ENCODE measurements at regions not wholly inside any gene's neighbourhood (a gene's known extent, or its start where the extent isn't known, plus 50 kb on each side); places are given as distances from the start of the nearest gene placed in this dataset.

DNA sequence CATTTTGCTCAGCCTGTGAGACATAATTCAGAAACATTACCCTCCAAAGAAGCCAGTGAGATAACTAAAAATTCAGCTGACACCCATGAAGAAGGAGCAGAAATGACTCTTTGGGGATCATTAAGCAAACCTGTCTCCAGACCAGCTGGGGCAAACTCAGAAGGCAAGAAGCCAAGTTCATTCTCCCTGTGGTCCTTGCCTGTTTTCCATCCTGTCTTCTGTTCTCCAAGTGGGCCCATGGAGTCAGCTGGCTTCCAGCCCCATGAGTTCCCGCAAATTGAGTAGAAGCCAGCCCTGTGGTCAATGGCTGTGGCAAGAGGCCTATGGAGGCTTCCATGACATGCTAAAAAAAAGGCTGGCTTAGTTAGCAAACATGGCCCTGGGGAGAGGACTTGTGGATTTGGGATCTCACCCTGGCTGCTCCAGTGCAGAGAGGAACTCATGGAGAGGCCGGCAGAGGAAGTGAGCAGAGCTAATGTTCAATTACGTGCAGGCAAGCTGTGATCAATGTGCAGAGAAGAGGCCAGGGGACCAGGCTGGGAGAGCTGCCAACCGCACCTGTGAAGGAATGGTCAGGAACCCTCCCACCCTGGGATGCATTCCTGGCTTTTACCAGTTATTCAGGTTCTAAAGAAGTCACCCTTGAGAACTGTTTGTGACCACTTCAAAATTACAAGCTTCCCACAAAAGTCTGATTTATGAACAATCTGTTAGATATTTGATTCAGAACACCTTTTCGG is 229.1 kb downstream of the TSHZ3 start:
- 88% methylated on average over 5 of the region's 5 CpGs for WGBS
- Histone ChIP-seq H3K4me1 (ENCODE audit: control insufficient read depth, insufficient read depth, low read length) (no peaks in the 10 kb centered on the region), H3K27ac (ENCODE audit: low read length) (no peak overlapping the region), H3K9me3 (ENCODE audit: control insufficient read depth, low read length) (no peaks in the 10 kb centered on the region), H3K4me3 (ENCODE audit: low read length) (no peak overlapping the region), H3K27me3 (ENCODE audit: control insufficient read depth, insufficient read depth) (no peaks in the 10 kb centered on the region)
- no peak for ATAC-seq
- DNase-seq: no peak
- intact Hi-C loops (cut with DNase I): no loop called here

- no peaks in the 10 kb centered on the region for H3K9me3 ChIP-seq (ENCODE audit: control insufficient read depth, low read length)
- ATAC-seq: no peak
- DNase-seq: no peak
- H3K27ac ChIP-seq (ENCODE audit: low read length): no peak overlapping the region
- 30% methylated on average over 4 of the region's 4 CpGs for WGBS
- no peaks in the 10 kb centered on the region for H3K27me3 ChIP-seq (ENCODE audit: control insufficient read depth, insufficient read depth)
- H3K4me3 ChIP-seq (ENCODE audit: low read length): no peak overlapping the region
- intact Hi-C loops (cut with DNase I): no loop called here
- H3K4me1 ChIP-seq (ENCODE audit: control insufficient read depth, insufficient read depth, low read length): no peaks in the 10 kb centered on the region
Measured at GRCh38 chr19:31118986-31119385, 230.2 kb downstream of the TSHZ3 start.

- Histone ChIP-seq H3K9me3 (ENCODE audit: control insufficient read depth, low read length) (no peaks in the 10 kb centered on the region), H3K4me3 (ENCODE audit: low read length) (no peak overlapping the region), H3K27me3 (ENCODE audit: control insufficient read depth, insufficient read depth) (no peaks in the 10 kb centered on the region), H3K4me1 (ENCODE audit: control insufficient read depth, insufficient read depth, low read length) (no peaks in the 10 kb centered on the region), H3K27ac (ENCODE audit: low read length) (no peak overlapping the region)
- intact Hi-C loops (cut with DNase I): no loop called here
- ATAC-seq: peak in 1 of 2 donors; percentile 26
- WGBS: 24% methylated on average over 15 of the region's 15 CpGs
- peak in 1 of 3 donors; percentile 42 for DNase-seq
Measured at GRCh38 chr19:31118287-31118955, 230.8 kb downstream of the TSHZ3 start.

- intact Hi-C loops (cut with DNase I): no loop called here
Measured at GRCh38 chr19:31114585-31114984, 234.7 kb downstream of the TSHZ3 start.

DNA sequence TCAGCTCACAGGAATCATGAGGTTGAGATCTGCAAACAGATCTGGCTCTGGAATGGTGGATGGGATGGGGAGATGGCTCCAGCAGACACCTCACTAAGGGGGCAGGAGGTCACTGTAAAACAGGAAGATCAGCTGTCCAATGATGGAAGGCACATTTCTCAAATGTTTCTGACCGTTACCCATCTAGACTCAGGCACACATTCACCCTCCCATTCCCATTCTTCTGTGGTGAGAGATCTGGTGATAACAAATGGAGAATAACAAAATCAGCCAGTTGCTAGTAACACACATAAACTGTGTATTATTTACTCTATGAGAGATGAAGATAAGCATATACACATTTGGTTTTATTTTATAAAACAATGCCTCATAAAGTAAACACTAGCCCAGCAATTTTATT is 235.9 kb downstream of the TSHZ3 start:
- no peaks in the 10 kb centered on the region for H3K4me1 ChIP-seq (ENCODE audit: control insufficient read depth, insufficient read depth, low read length)
- H3K4me3 ChIP-seq (ENCODE audit: low read length): no peak overlapping the region
- no peaks in the 10 kb centered on the region for H3K27me3 ChIP-seq (ENCODE audit: control insufficient read depth, insufficient read depth)
- H3K27ac ChIP-seq (ENCODE audit: low read length): no peak overlapping the region
- H3K9me3 ChIP-seq (ENCODE audit: control insufficient read depth, low read length): no peaks in the 10 kb centered on the region
- 54% methylated on average over 1 of the region's 1 CpG for WGBS
- ATAC-seq (no peak), DNase-seq (no peak)
- intact Hi-C loops (cut with DNase I): no loop called here

More at GRCh38 chr19:31114585-31114984, 234.7 kb downstream of the TSHZ3 start:
- Histone ChIP-seq H3K27ac (ENCODE audit: low read length) (no peak overlapping the region), H3K9me3 (ENCODE audit: control insufficient read depth, low read length) (no peaks in the 10 kb centered on the region), H3K27me3 (ENCODE audit: control insufficient read depth, insufficient read depth) (no peaks in the 10 kb centered on the region), H3K4me1 (ENCODE audit: control insufficient read depth, insufficient read depth, low read length) (no peaks in the 10 kb centered on the region), H3K4me3 (ENCODE audit: low read length) (no peak overlapping the region)
- ATAC-seq (no peak), DNase-seq (no peak)

DNA sequence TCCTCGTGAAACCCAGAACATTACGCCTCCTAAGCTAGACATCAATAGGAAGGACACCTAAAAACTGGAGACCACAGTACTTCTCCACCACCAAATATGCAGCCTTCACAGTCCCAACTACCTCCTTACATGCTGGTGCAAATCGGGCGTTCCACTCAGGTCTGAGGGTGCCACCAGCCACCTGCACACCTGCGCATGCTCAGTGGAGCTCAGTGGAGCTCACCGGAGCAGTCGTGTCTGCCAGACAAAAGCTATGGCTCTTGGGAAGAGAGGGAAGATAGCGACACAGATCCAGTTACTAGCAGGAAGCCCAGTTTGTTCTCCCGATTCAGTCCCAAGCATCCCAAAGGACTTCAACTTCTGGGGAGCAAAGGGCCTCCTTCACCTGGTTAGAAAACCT is 237.1 kb downstream of the TSHZ3 start:
- Histone ChIP-seq H3K4me1 (ENCODE audit: control insufficient read depth, insufficient read depth, low read length) (no peaks in the 10 kb centered on the region), H3K4me3 (ENCODE audit: low read length) (no peak overlapping the region), H3K9me3 (ENCODE audit: control insufficient read depth, low read length) (no peaks in the 10 kb centered on the region), H3K27ac (ENCODE audit: low read length) (no peak overlapping the region), H3K27me3 (ENCODE audit: control insufficient read depth, insufficient read depth) (no peaks in the 10 kb centered on the region)
- no peak for DNase-seq
- intact Hi-C loops (cut with DNase I): no loop called here
- 82% methylated on average over 9 of the region's 9 CpGs for WGBS
- no peak for ATAC-seq

- ATAC-seq: no peak
- Histone ChIP-seq H3K27ac (ENCODE audit: low read length) (no peak overlapping the region), H3K4me3 (ENCODE audit: low read length) (no peak overlapping the region), H3K9me3 (ENCODE audit: control insufficient read depth, low read length) (no peaks in the 10 kb centered on the region), H3K4me1 (ENCODE audit: control insufficient read depth, insufficient read depth, low read length) (no peaks in the 10 kb centered on the region), H3K27me3 (ENCODE audit: control insufficient read depth, insufficient read depth) (no peaks in the 10 kb centered on the region)
- no peak for DNase-seq
- intact Hi-C loops (cut with DNase I): no loop called here
- WGBS: 74% methylated on average over 3 of the region's 3 CpGs
Measured at GRCh38 chr19:31111741-31112140, 237.5 kb downstream of the TSHZ3 start.

- no peak overlapping the region for H3K4me3 ChIP-seq (ENCODE audit: low read length)
- ATAC-seq: no peak
- peak in 1 of 3 donors; percentile 50 for DNase-seq
- H3K4me1 ChIP-seq (ENCODE audit: control insufficient read depth, insufficient read depth, low read length): no peaks in the 10 kb centered on the region
- no peaks in the 10 kb centered on the region for H3K9me3 ChIP-seq (ENCODE audit: control insufficient read depth, low read length)
- no peaks in the 10 kb centered on the region for H3K27me3 ChIP-seq (ENCODE audit: control insufficient read depth, insufficient read depth)
- WGBS: 63% methylated on average over 5 of the region's 5 CpGs
- H3K27ac ChIP-seq (ENCODE audit: low read length): no peak overlapping the region
- intact Hi-C loops (cut with DNase I): no loop called here
Measured at GRCh38 chr19:31110336-31110735, 238.9 kb downstream of the TSHZ3 start.

GRCh38 chr19:31109636-31110035 is 239.6 kb downstream of the TSHZ3 start:
- Histone ChIP-seq H3K27ac (ENCODE audit: low read length) (no peak overlapping the region), H3K4me1 (ENCODE audit: control insufficient read depth, insufficient read depth, low read length) (no peaks in the 10 kb centered on the region), H3K4me3 (ENCODE audit: low read length) (no peak overlapping the region), H3K9me3 (ENCODE audit: control insufficient read depth, low read length) (no peaks in the 10 kb centered on the region), H3K27me3 (ENCODE audit: control insufficient read depth, insufficient read depth) (no peaks in the 10 kb centered on the region)
- intact Hi-C loops (cut with DNase I): no loop called here
- DNase-seq (no peak), ATAC-seq (no peak)
- 41% methylated on average over 2 of the region's 2 CpGs for WGBS

- Histone ChIP-seq H3K4me3 (ENCODE audit: low read length) (no peak overlapping the region), H3K27ac (ENCODE audit: low read length) (no peak overlapping the region), H3K4me1 (ENCODE audit: control insufficient read depth, insufficient read depth, low read length) (no peaks in the 10 kb centered on the region), H3K27me3 (ENCODE audit: control insufficient read depth, insufficient read depth) (no peaks in the 10 kb centered on the region), H3K9me3 (ENCODE audit: control insufficient read depth, low read length) (no peaks in the 10 kb centered on the region)
- intact Hi-C loops (cut with DNase I): no loop called here
- DNase-seq (no peak), ATAC-seq (no peak)
- 86% methylated on average over 8 of the region's 8 CpGs for WGBS
Measured at GRCh38 chr19:31107096-31107495, 242.1 kb downstream of the TSHZ3 start.

DNA sequence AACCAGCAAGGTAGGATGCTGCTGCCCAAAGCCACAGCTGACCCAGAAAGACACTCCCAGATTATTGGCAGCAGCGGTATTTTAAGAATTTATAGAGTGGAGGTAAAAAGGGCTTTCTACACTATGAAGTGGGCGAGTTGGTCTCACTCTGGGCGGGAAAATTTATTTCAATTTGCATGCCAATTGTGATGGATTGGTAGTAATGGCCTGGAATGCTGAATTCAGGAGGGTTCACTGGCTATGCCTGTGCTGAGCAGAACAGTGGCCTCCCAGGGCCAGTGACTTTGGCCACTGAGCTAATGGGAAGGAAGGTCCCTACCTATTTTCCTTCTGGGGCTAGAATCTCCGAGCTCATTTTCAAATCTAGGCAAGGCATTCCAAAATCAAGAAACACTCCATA is 243.5 kb downstream of the TSHZ3 start:
- DNase-seq (no peak), ATAC-seq (no peak)
- Histone ChIP-seq H3K4me1 (ENCODE audit: control insufficient read depth, insufficient read depth, low read length) (no peaks in the 10 kb centered on the region), H3K9me3 (ENCODE audit: control insufficient read depth, low read length) (no peaks in the 10 kb centered on the region), H3K27ac (ENCODE audit: low read length) (no peak overlapping the region), H3K27me3 (ENCODE audit: control insufficient read depth, insufficient read depth) (no peaks in the 10 kb centered on the region), H3K4me3 (ENCODE audit: low read length) (no peak overlapping the region)
- 85% methylated on average over 4 of the region's 4 CpGs for WGBS
- intact Hi-C loops (cut with DNase I): no loop called here

Data from right cardiac atrium (tissue), 5 donors.